GM21576 (cell line): ENCODE measurements at regions not wholly inside any gene's neighbourhood (a gene's known extent, or its start where the extent isn't known, plus 50 kb on each side); places are given as distances from the start of the nearest gene placed in this dataset.
"Not testable (repeated sequence)": the region's sequence is repeated elsewhere in the genome, so short reads cannot be mapped to it uniquely, and the experiment has no call there.

Source experiments
- ATAC-seq: cut with Tn5 transposase; IDR thresholded peaks from one replicate; pipeline ENCODE4 v1.9.1; 2021; ENCODE audit warnings: mild to moderate bottlenecking, moderate library complexity; ENCODE audit not compliant: unreplicated experiment

DNA sequence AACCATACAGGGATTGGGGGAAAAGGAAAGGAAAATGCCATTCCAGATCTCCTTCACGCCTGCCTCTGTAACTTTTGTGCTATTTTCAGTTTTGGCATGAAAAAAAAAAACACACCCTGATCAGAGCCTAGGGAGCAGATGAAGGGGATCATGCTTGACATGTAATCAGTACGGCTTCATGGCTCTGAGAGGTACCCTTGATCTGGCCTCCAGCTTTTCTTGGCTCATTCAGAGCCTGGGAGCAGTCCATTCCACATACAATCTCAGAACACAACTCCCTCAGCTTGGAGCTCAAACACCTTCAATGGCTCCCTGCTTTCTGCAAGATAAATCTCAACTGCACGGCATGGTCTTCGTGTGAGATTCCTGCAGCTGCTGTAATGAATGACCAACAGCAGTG lies 422.8 kb upstream of the ZMIZ1 start:
- ATAC-seq = no peak

DNA sequence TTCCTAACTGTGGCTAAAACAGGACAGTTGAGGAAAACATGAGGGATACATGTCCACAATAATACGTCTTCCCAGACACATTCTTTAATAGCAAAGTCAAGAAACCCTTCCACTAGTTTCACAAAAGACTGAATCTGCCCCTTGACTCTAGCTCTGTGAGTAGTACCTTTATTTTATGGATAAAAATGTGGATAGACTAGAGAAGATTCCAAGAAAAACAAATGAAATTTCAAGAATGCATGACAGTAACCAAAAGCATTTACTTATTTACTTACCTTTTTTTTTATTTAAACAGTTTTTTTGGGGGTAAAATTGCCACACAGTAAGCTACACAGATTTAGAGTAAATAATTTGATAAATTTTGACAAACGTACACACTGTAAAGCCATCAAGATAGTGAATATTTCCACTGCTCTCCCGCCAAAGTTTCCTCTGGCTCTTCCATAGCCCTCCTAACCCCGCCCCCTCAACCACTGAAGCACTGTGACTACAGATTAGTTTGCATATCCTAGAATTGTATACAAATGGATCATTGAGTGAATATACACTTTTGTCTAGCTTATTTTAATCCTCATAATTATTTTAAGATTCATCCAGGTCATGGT lies 420.4 kb upstream of the ZMIZ1 start:
- no peak for ATAC-seq

- no peak for ATAC-seq
Observed at GRCh38 chr10:78649429-78649828, 419.3 kb upstream of the ZMIZ1 start.

GRCh38 chr10:78650122-78650521 lies 418.6 kb upstream of the ZMIZ1 start:
- ATAC-seq = no peak

DNA sequence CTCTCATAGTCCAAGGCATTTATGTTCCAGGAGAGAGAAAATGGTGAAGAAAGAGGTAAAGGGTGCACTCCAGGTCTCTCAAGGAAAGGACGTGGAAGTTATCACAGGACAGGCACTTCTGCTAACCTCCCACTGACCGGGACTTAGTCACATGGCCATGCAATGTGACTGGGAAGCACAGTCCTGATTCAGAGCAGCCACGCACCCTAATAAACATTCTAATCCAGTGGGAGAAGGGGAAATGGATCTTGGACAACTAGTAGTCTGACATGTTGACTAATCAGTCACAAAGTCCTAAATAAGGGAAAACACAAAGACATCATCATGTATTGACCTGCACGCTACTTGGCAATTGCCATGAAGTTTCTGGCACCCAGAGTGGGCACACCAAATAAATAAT lies 417.5 kb upstream of the ZMIZ1 start:
- no peak for ATAC-seq

DNA sequence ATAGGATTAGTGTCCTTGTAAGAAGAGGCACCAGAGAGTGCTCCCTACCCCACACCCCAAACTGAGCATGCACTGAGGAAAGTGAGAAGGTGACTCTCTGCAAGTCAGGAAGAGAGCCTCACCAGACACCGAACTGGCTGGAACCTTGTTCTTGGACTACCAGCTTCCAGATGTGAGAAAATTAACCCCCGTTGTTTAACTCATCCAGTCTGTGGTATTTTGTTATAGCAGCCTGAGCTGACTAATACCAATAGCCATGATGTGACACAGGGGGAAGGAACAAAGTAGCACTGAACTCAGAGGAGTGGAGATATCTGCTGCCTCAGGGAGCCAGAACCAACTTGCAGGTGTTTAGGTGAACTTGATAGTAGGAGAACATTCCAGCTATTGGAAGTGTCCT lies 415.2 kb upstream of the ZMIZ1 start:
- no peak for ATAC-seq

DNA sequence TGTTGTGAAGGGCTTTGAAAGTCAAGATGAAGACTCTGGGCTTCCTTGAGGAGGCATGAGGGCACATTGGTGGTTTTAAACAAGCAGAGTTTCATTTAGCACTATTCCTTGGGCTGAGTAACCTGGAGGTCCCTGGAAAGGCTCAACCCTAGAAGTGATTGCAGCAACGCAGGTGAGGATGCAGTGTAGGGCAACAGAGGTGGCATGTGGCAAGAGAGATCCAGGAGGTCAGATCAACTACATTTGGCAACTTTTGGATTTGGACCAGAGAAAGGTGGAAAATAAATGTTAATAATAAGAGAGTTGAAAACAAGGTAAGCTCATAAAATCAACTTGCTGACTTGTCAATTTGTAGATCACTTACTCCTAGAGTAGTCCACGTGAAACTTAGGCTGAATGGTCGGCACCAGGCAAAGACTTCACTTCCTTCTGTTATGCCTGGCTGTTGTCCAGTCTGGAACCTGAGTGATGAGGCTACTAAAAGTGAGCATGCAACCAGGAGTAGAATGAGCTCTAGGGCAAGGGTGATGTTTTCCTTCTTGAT lies 414.6 kb upstream of the ZMIZ1 start:
- ATAC-seq = no peak

GRCh38 chr10:78655979-78656378 lies 412.8 kb upstream of the ZMIZ1 start:
- ATAC-seq = no peak

DNA sequence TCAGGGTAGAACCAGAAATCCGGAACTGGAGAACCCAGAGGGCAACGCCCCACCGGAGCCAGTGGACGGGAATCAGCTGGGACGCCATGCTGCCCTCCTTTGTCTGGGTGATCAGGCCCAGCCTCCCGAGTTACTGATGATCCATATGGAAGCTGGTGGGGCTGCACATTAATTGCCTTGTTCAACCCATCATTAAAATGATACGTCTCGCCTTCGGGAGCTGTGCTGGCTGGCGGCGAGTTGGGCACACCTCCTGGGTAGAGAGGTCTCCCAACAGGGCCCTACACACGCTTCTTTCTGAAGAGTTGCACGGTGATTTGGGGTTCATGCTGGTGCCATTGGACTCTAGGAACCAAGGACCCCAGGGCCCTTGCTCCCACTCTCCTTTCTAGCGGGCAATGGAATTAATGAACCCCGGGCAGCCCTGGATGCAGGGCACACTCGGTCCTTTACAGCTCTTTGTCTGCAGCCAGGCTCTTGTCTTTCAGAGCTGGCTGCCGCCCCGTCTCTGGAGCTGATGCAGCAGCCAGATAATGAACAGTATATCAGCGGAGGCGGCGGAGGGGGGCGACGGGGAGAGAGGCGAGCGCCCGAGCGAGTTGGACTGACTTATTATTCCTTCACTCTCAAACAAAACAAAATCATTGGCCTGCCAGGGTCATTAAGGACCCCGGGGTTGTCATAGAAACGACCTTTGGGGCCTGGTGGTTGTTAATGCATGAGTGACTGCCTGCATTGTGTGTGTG lies 412.2 kb upstream of the ZMIZ1 start:
- no peak for ATAC-seq

GRCh38 chr10:78657163-78657861 lies 411.5 kb upstream of the ZMIZ1 start:
- peak; percentile 52 for ATAC-seq

DNA sequence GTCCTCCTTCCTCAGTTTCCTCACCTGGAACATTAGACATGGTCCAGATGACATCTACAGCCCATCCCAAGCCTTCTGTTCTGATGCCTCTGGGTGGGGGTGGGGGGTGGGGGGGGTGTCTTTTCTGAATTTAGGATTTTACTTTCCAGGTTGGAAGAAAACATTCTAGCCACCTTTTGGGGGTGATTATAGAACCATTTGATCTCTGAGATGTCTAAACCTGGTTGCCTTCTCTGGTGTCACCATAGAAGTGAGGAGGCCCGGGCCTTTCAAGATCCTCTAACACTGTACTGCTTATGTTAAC lies 411.0 kb upstream of the ZMIZ1 start:
- no peak for ATAC-seq

DNA sequence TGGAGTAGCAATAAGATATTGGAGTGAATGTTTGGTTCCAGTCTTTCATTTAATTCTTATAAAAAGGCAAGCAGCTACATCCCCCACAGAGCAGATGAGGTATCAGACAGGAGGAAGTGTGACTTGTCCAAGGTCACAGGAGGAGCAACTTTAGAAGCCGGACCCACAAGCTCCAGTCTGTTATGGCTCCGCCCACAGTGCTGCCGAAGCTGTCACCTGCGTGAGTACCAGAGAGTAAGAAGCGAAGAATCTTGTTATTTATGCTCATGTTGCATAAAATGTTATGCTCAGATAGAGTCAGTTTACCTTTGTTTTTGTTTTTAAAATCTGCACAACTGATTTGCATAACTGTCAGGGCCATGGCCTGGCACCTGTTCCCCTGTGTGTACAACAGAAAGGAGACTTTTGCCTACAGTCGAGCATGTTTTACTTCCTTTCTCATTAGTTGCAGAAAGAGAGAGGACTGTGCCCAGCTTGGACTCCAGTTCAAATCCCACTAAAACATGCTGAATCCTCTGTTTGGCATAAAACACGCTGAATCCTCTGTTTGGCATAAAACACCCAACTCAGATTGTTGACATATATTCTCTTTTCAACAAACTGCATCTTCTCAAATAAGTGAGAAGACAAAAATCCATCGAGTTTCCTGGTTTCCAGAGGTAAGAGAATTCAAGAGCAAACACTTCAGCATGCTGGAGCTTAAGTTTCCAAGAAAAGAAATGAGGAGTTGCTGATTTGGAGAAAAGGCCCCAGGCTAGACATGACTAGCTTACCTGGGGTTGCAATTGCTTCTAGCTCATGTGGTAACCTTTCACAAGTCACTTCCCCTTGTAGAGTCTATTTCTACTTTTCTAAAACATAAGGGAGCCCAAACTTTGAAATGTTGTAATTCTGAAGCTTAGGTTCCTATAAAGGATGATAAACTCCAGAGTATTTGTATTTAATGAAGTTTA lies 409.8 kb upstream of the ZMIZ1 start:
- peak; percentile 83 for ATAC-seq

GRCh38 chr10:78659598-78659967 lies 409.2 kb upstream of the ZMIZ1 start:
- no peak for ATAC-seq

- no peak for ATAC-seq
Observed at GRCh38 chr10:78660446-78661106, 408.2 kb upstream of the ZMIZ1 start.

- ATAC-seq = no peak
Observed at GRCh38 chr10:78663721-78664120, 405.0 kb upstream of the ZMIZ1 start.

GRCh38 chr10:78664929-78665553 lies 403.7 kb upstream of the ZMIZ1 start:
- no peak for ATAC-seq

DNA sequence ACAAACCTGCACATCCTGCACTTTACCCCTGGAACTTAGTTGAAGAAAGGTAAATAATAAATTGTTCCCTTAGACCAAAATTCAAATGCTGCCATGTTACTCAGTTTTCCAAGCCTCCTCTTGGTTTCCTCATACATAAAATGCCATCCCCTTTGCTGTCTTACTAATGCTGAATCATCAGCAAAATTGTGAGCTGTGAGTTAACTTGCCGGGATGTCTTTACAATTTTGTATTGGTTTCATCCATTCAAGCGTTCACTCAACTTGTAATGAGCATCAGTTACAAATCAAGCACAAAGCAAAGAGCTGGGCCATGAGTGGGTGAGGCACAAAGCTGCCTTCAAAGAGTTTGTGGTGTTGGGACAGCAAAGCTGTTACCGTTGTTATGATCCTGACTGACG lies 395.8 kb upstream of the ZMIZ1 start:
- ATAC-seq = no peak

- ATAC-seq = not testable (repeated sequence)
Observed at GRCh38 chr10:78681141-78681540, 387.6 kb upstream of the ZMIZ1 start.

GRCh38 chr10:78681986-78682385 lies 386.8 kb upstream of the ZMIZ1 start:
- not testable (repeated sequence) for ATAC-seq

GRCh38 chr10:78684947-78685346 lies 383.8 kb upstream of the ZMIZ1 start:
- no peak for ATAC-seq
